A549 (cell line): ENCODE measurements at regions not wholly inside any gene's neighbourhood (a gene's known extent, or its start where the extent isn't known, plus 50 kb on each side); places are given as distances from the start of the nearest gene placed in this dataset.
A peak's percentile ranks its signal among the peaks of the same experiment; 100 is the strongest.

Experiments used
- ATAC-seq, 2 experiments: fragments of 200-7000 bp in 1 of 2; fragments of >200 bp in 1 of 2; cut with Nextera tagmentation in 1 of 2; cut with Tn5 transposase in 1 of 2; 3 replicates each; pipeline versions ENCODE4 v1.8.0 to v1.9.1; 2018 to 2020; ENCODE audit warnings: mild to moderate bottlenecking in 1 of 2, moderate library complexity in 1 of 2
- CTCF ChIA-PET: fragments of 300-600 bp; sonication (Branson Sonifier 250); formaldehyde crosslinking; extraction: SDS; loops from one replicate; lab custom pipeline; 2021; ENCODE audit warnings: antibody characterized with exemption, inconsistent platforms; lab: Yijun Ruan, JAX
- POLR2A ChIA-PET: fragments of 350-600 bp; formaldehyde crosslinking; extraction: SDS; loops from one replicate; lab custom pipeline; 2021; ENCODE audit warnings: antibody characterized with exemption, inconsistent platforms; lab: Yijun Ruan, JAX
- DNase-seq, 2 experiments: peaks; one replicate each; pipeline versions ENCODE4 v3.0.0 to v3.0.0-alpha.2; 2011 to 2016; ENCODE audit warnings: low read depth in 1 of 2, low spot score in 1 of 2
- FAIRE-seq: peaks from 2 replicates; lab custom pipeline; 2011; peaks lifted over from hg19 to GRCh38; lab: Jason Lieb, UNC
- H3K27ac ChIP-seq, 2 experiments: fragments of >200 bp; sonication (Bioruptor Twin); formaldehyde crosslinking; 3 replicates each; pipeline ENCODE4 v1.5.1; 2016 to 2017
- H3K4me1 ChIP-seq: fragments of >200 bp; sonication (Bioruptor Twin); formaldehyde crosslinking; 3 replicates; pipeline ENCODE4 v1.6.1; 2016
- H3K4me2 ChIP-seq: fragments of >200 bp; sonication (Bioruptor Twin); formaldehyde crosslinking; 3 replicates; pipeline ENCODE4 v1.6.1; 2016
- H3K4me3 ChIP-seq: fragments of >200 bp; sonication (Bioruptor Twin); formaldehyde crosslinking; 3 replicates; pipeline ENCODE4 v1.5.1; 2016
- H3K9me3 ChIP-seq: fragments of >200 bp; sonication (Bioruptor Twin); formaldehyde crosslinking; 3 replicates; pipeline ENCODE4 v1.6.1; 2016
- BHLHE40 ChIP-seq: IDR thresholded peaks from 2 replicates; pipeline ENCODE4 v1.6.1; 2012; ENCODE audit warnings: low read depth, low read length, inconsistent platforms
- EHMT2 ChIP-seq: fragments of 200-600 bp; sonication (generic); IDR thresholded peaks from 2 replicates; pipeline ENCODE4 v1.6.1; 2016; ENCODE audit warnings: antibody characterized with exemption, low read depth, mild to moderate bottlenecking, moderate library complexity
- ELK1 ChIP-seq: fragments of 150-350 bp; IDR thresholded peaks from 2 replicates; pipeline ENCODE4 v1.6.1; 2014; ENCODE audit warnings: low read depth, mild to moderate bottlenecking, low read length
- FOSL2 ChIP-seq, 2 experiments: fragments of 450-650 bp in 1 of 2; fragments of >200 bp in 1 of 2; sonication (Bioruptor Twin) in 1 of 2; formaldehyde crosslinking; IDR thresholded peaks; 2 replicates each; pipeline versions ENCODE4 v1.5.0 to v1.6.1; 2016 to 2020; ENCODE audit warnings: mild to moderate bottlenecking in 1 of 2, moderate library complexity in 1 of 2
- HOXB5 ChIP-seq: fragments of 250-450 bp; sonication (Bioruptor Pico); IDR thresholded peaks from 2 replicates; pipeline ENCODE4 v1.5.0; 2020; ENCODE audit warnings: mild to moderate bottlenecking, moderate library complexity
- JUN ChIP-seq, 2 experiments: fragments of >200 bp; sonication (Bioruptor Twin); formaldehyde crosslinking; IDR thresholded peaks; 2 replicates in 1 of 2; 3 replicates in 1 of 2; pipeline ENCODE4 v1.6.1; 2016 to 2017
- MAX ChIP-seq: IDR thresholded peaks from 2 replicates; pipeline ENCODE4 v1.6.1; 2012
- MAZ ChIP-seq: fragments of 150-350 bp; IDR thresholded peaks from 2 replicates; pipeline ENCODE4 v1.6.1; 2014; ENCODE audit warnings: antibody characterized with exemption, low read depth, low read length, borderline replicate concordance
- PHF8 ChIP-seq: fragments of 200-600 bp; sonication (generic); IDR thresholded peaks from 2 replicates; pipeline ENCODE4 v1.6.1; 2016; ENCODE audit warnings: low read depth, mild to moderate bottlenecking, antibody characterized with exemption, moderate library complexity, borderline replicate concordance
- POLR2AphosphoS2 ChIP-seq: conservative IDR thresholded peaks from 2 replicates; pipeline ENCODE4 v1.6.1; 2012; ENCODE audit warnings: low read length, improper control_type of control experiment, inconsistent platforms
- RCOR1 ChIP-seq: fragments of 150-350 bp; IDR thresholded peaks from 2 replicates; pipeline ENCODE4 v1.6.1; 2014; ENCODE audit warnings: antibody characterized with exemption, low read length, low read depth
- RFX5 ChIP-seq: fragments of 450-650 bp; IDR thresholded peaks from 2 replicates; pipeline ENCODE4 v1.7.1; 2014; ENCODE audit warnings: antibody characterized with exemption, mild to moderate bottlenecking, moderate library complexity
- RNF2 ChIP-seq: fragments of 200-600 bp; sonication (generic); IDR thresholded peaks from 2 replicates; pipeline ENCODE4 v1.6.1; 2016; ENCODE audit warnings: low read depth, mild to moderate bottlenecking, antibody characterized with exemption, moderate library complexity, borderline replicate concordance
- SMC3 ChIP-seq: fragments of >200 bp; sonication (Bioruptor Twin); formaldehyde crosslinking; IDR thresholded peaks from 3 replicates; pipeline ENCODE4 v1.6.1; 2018; ENCODE audit warnings: inconsistent platforms
- TFCP2L1 ChIP-seq: fragments of 250-450 bp; sonication (Bioruptor Pico); IDR thresholded peaks from 2 replicates; pipeline ENCODE4 v1.5.0; 2021; ENCODE audit warnings: mild to moderate bottlenecking
- ZC3H11A ChIP-seq: fragments of 450-650 bp; IDR thresholded peaks from 2 replicates; pipeline ENCODE4 v1.6.1; 2014; ENCODE audit warnings: antibody characterized with exemption, mild to moderate bottlenecking
- ZFP36 ChIP-seq: fragments of 450-650 bp; IDR thresholded peaks from 2 replicates; pipeline ENCODE4 v1.6.1; 2014; ENCODE audit warnings: borderline replicate concordance; ENCODE audit not compliant: partially characterized antibody
- ZNF302 ChIP-seq: fragments of 250-450 bp; sonication (Bioruptor Pico); IDR thresholded peaks from 2 replicates; pipeline ENCODE4 v1.9.0; 2021; ENCODE audit warnings: inconsistent platforms, mild to moderate bottlenecking, moderate library complexity
- ZSCAN20 ChIP-seq: fragments of 250-450 bp; sonication (Bioruptor Pico); IDR thresholded peaks from 2 replicates; pipeline ENCODE4 v1.8.0; 2022; ENCODE audit warnings: mild to moderate bottlenecking, moderate library complexity
- WGBS: methylation state at CpG from one replicate; pipeline ENCODE4 v1.1.6; 2017; ENCODE audit errors: missing lambda C conversion rate; 5-methylcytosine and 5-hydroxymethylcytosine counted together
- TF ChIP-seq, protein P1 (sequence below): fragments of 450-650 bp; IDR thresholded peaks from 2 replicates; pipeline ENCODE4 v1.6.1; 2014; ENCODE audit warnings: antibody characterized with exemption
- TF ChIP-seq, protein P2 (sequence below): fragments of >200 bp; sonication (Bioruptor Twin); formaldehyde crosslinking; IDR thresholded peaks from 3 replicates; pipeline ENCODE4 v1.5.1; 2016

DNA sequence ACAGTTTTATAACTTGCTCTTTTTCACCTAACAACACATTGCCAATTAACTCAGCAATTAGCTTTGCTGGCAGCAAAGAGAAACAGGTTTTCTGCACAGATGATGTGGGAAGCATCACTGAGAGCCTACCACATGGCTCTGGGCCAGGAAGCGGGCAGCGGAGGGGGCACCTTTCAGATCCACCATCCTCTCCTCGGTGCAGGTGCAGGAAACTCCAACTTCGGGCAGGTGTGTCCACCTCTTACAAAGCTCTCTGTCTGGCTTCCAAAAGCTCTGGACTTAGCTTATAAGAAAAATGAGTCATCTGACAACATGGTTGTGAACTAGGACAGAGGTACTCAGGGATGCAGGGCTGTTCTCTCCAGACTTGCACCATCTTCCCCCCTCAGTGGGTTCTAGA, 77.0 kb downstream of the RPS6KA4 start:
- 19% methylated on average over 4 of the region's 4 CpGs for WGBS
- H3K9me3 ChIP-seq = peaks cover 8% of the 10 kb centered on the region; the same call in 1 of the 3 replicates
- no peak overlapping the region for H3K27ac ChIP-seq
- TF ChIP-seq EHMT2 (no peak), ZC3H11A (no peak), RCOR1 (no peak), RFX5 (no peak), JUN (IDR thresholded peaks at IDR 0.05) (no peak), TFCP2L1 (no peak), ZNF302 (CRISPR knock-in tag) (no peak), BHLHE40 (no peak), PHF8 (no peak)
- TF ChIP-seq, protein P1, sequence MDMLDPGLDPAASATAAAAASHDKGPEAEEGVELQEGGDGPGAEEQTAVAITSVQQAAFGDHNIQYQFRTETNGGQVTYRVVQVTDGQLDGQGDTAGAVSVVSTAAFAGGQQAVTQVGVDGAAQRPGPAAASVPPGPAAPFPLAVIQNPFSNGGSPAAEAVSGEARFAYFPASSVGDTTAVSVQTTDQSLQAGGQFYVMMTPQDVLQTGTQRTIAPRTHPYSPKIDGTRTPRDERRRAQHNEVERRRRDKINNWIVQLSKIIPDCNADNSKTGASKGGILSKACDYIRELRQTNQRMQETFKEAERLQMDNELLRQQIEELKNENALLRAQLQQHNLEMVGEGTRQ = no peak
- H3K4me1 ChIP-seq = no peaks in the 10 kb centered on the region
- DNase-seq = no peak
- H3K4me3 ChIP-seq = no peak overlapping the region
- ATAC-seq = peak in 1 of 2 experiments; percentile 40; a peak in 2 of 6 replicates
- CTCF ChIA-PET = interaction anchor here (1.1 to 5.1 kb wide), 6 partner anchors 9 to 112 kb away, joined by 3 to 45 read pairs (median 4); no protein-coding TSS in a partner anchor
- no peak for FAIRE-seq
- H3K4me2 ChIP-seq = no peak overlapping the region
- POLR2A ChIA-PET = no interaction called here

GRCh38 chr11:64437426-64437825, 78.5 kb downstream of the RPS6KA4 start:
- FAIRE-seq = no peak

More at GRCh38 chr11:64437426-64437825, 78.5 kb downstream of the RPS6KA4 start:
- TF ChIP-seq SMC3 (no peak), MAZ (no peak), MAX (no peak), RNF2 (no peak), FOSL2 (IDR thresholded peaks at IDR 0.05) (no peak), FOSL2 (CRISPR knock-in tag; IDR thresholded peaks at IDR 0.05) (no peak), HOXB5 (CRISPR knock-in tag) (no peak), POLR2AphosphoS2 (no peak), ELK1 (no peak), ZSCAN20 (CRISPR knock-in tag) (no peak), ZFP36 (no peak), RFX5 (no peak)
- TF ChIP-seq, protein P2, sequence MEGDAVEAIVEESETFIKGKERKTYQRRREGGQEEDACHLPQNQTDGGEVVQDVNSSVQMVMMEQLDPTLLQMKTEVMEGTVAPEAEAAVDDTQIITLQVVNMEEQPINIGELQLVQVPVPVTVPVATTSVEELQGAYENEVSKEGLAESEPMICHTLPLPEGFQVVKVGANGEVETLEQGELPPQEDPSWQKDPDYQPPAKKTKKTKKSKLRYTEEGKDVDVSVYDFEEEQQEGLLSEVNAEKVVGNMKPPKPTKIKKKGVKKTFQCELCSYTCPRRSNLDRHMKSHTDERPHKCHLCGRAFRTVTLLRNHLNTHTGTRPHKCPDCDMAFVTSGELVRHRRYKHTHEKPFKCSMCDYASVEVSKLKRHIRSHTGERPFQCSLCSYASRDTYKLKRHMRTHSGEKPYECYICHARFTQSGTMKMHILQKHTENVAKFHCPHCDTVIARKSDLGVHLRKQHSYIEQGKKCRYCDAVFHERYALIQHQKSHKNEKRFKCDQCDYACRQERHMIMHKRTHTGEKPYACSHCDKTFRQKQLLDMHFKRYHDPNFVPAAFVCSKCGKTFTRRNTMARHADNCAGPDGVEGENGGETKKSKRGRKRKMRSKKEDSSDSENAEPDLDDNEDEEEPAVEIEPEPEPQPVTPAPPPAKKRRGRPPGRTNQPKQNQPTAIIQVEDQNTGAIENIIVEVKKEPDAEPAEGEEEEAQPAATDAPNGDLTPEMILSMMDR = no peak
- DNase-seq (no peak), ATAC-seq (no peak)
- no peaks in the 10 kb centered on the region for H3K4me1 ChIP-seq
- no peak overlapping the region for H3K4me3 ChIP-seq
- H3K9me3 ChIP-seq = peaks cover under 1% of the 10 kb centered on the region; the same call in 1 of the 3 replicates
- 76% methylated on average over 7 of the region's 7 CpGs for WGBS
- ChIA-PET CTCF (interaction anchor here (0.6 to 5.1 kb wide), 7 partner anchors 12 to 692 kb away, joined by 3 to 45 read pairs (median 4); no protein-coding TSS in a partner anchor), POLR2A (no interaction called here)
- no peak overlapping the region; a peak in 1 of 6 replicates for H3K27ac ChIP-seq
- no peak overlapping the region for H3K4me2 ChIP-seq
